Brain microvascular endothelial cell (primary cell): ENCODE measurements at regions not wholly inside any gene's neighbourhood (a gene's known extent, or its start where the extent isn't known, plus 50 kb on each side); places are given as distances from the start of the nearest gene placed in this dataset.

ENCODE experiments used
- DNase-seq: peaks from one replicate; pipeline ENCODE4 v3.0.0-alpha.2; 2020
- H3K27ac ChIP-seq: fragments of 250-450 bp; sonication (Bioruptor Pico); 2 replicates; pipeline ENCODE4 v1.5.1; 2020; ENCODE audit warnings: mild to moderate bottlenecking, moderate library complexity
- H3K27me3 ChIP-seq: fragments of 250-450 bp; sonication (Bioruptor Pico); replicated peaks from 2 replicates; pipeline ENCODE4 v1.5.1; 2020; ENCODE audit warnings: mild to moderate bottlenecking
- H3K36me3 ChIP-seq: fragments of 250-450 bp; sonication (Bioruptor Pico); replicated peaks from 2 replicates; pipeline ENCODE4 v1.5.1; 2020; ENCODE audit warnings: mild to moderate bottlenecking
- H3K4me3 ChIP-seq: 2 replicates; pipeline ENCODE4 v1.5.1; 2011; ENCODE audit warnings: low read depth, mild to moderate bottlenecking, control low read depth, low read length, moderate library complexity
- CTCF ChIP-seq: IDR thresholded peaks from 2 replicates; pipeline ENCODE4 v1.5.1; 2011; ENCODE audit warnings: low read depth, mild to moderate bottlenecking, moderate library complexity, low read length, control low read depth, inconsistent platforms; ENCODE audit errors: missing control alignments
- in situ Hi-C: cut with HindIII; loops from 2 replicates; pipeline ENCODE4 v1.10.0; 2017; ENCODE audit warnings: low sequenced_read_pairs, low pct_ligation_motif_present

GRCh38 chr22:27090611-27091011 lies 433.2 kb downstream of the MIAT start:
- no peak overlapping the region for H3K27ac ChIP-seq
- no peaks in the 10 kb centered on the region for H3K36me3 ChIP-seq
- no peak overlapping the region for H3K4me3 ChIP-seq
- in situ Hi-C loops = no loop called here
- TF ChIP-seq CTCF = no peak
- no peaks in the 10 kb centered on the region for H3K27me3 ChIP-seq
- no peak for DNase-seq

- no peak for DNase-seq
- Histone ChIP-seq H3K36me3 (no peaks in the 10 kb centered on the region), H3K27ac (no peak overlapping the region), H3K4me3 (no peak overlapping the region), H3K27me3 (no peaks in the 10 kb centered on the region)
- TF ChIP-seq CTCF = no peak
- in situ Hi-C loops = no loop called here
These were observed 436.0 kb downstream of the MIAT start for GRCh38 chr22:27093422-27093821.

DNA sequence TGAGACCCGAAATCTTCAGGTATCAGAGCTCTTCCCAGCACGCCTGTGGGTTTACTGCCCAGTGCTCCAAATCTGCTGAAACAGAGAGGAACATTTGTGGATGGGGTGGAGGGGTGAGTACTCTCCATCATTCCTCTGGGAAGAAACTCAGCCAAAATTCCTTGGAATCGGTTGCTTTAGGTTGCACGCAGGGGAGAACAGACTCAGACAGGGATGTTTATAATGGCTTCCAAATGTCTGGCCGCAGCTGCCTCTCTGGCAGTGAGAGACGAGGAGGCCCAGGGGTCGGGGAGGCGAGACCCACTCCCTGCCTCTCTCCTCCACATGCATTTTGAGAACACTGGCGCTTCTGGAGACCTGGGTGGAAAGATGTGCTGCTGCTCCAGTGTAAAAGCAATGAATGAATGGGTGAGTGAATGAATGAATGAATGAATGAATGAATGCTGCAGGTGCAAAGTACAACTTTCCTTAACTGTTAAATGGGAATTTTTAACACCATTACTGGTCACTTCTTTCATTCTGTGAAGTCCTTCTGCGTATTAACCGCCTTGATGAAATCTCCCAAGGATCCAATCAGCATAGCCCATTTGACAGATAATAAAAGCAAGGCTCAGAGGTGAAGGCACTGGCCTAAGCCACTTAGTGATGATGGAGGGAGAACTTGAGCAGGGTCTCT lies 437.4 kb downstream of the MIAT start:
- no peaks in the 10 kb centered on the region for H3K36me3 ChIP-seq
- no peak for DNase-seq
- in situ Hi-C loops = no loop called here
- H3K27me3 ChIP-seq = no peaks in the 10 kb centered on the region
- H3K27ac ChIP-seq = no peak overlapping the region
- no peak for TF ChIP-seq CTCF
- H3K4me3 ChIP-seq = no peak overlapping the region

DNA sequence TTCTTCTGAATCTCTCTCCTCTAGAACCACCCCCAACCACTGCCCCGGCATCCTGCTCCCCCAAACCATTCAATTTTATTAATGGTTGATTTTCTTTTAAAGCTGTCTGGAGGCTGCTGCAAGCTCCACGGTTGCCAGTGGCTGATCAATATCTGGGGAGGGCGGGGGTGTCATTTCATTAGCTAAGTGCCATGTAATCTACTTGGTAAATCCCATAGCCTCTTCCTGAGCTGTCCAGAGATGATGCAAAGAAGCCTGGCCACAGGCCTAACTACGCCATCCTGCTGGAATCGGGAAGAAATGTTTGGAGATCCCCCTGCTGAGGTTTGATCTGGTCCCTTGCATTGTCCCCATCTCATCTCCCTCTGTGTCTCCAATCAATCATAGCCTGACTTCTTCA lies 440.1 kb downstream of the MIAT start:
- Histone ChIP-seq H3K27me3 (no peaks in the 10 kb centered on the region), H3K4me3 (no peak overlapping the region), H3K36me3 (no peaks in the 10 kb centered on the region), H3K27ac (no peak overlapping the region)
- no peak for DNase-seq
- in situ Hi-C loops = no loop called here
- TF ChIP-seq CTCF = no peak

DNA sequence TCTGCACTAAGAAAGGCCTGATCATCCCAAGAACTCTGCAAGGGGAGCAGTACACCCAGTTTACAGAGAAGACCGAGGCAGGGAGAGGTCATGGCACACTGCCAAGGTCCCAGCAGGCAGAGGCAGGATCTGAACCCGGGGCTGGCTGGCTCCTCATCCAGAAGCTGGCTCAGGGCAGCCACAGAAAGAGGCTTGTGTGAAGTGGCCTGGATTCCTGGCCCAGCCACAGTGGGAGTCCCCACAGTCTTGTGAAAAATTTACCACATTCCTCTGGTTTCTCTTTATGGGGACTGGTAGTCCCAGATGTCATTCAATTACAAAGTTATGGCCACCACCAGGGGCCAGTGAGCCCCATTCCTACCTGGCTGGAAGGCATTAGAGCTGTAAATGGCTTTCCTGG lies 440.5 kb downstream of the MIAT start:
- no peak for DNase-seq
- no peak for TF ChIP-seq CTCF
- H3K27me3 ChIP-seq = no peaks in the 10 kb centered on the region

More for the DNA sequence above, 440.5 kb downstream of the MIAT start:
- no peak overlapping the region for H3K4me3 ChIP-seq
- H3K27ac ChIP-seq = no peak overlapping the region
- in situ Hi-C loops = no loop called here
- H3K36me3 ChIP-seq = no peaks in the 10 kb centered on the region
